ENCODE measurements at regions not wholly inside any gene's neighbourhood (a gene's known extent, or its start where the extent isn't known, plus 50 kb on each side); places are given as distances from the start of the nearest gene placed in this dataset.
A peak's percentile ranks its signal among the peaks of the same experiment; 100 is the strongest.

DNA sequence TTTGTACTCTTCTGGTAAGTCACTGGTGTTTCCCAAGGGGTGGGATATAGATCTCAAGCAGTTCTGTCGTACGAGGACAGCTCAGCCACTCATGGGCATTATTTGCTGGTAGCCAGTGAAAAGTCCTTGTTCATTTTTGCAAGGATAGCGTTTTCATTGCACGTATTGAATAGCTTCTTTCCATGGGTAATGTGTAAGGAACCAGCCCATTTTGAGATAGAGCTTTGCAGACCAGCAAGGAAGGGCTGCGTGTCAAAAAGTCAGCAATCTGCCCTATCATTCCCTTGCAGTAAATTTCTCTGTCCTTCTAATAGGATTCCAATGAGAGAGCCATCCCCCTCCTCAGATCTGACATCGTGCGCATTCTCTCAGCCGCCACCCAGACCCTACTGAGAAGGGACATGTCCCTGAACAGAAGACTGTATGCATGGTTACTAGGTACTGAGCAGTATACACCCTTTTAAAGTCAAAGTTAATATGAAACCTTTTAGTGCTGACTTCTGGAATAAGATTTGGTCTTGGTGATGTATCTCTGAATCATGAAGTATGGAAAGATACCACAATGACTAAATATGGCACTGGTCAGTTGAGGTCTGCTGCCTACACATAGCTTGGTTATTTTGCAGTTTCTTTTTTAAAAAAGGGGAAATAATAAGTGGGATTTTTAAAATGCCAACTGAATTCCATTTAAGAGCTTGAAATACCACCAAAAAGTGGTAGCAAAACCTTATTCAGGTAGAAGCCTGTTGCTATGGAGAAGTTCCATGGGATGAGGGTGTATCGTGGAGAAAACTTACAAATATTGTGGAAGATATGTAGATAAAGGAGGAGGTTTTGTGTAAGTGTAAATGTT, 55.3 kb downstream of the DOP1B start:
- CTCF ChIA-PET = no interaction called here
- TF ChIP-seq CTCF (IDR thresholded peaks at IDR 0.05) (no peak), TCF7L2 (IDR thresholded peaks at IDR 0.05; ENCODE audit: low read depth, low read length) (no peak)
- POLR2A ChIA-PET = no interaction called here
- peaks cover 16% of the 10 kb centered on the region for H3K4me1 ChIP-seq (ENCODE audit: control insufficient read depth, insufficient read depth, low read length)
- in situ Hi-C loops (cut with HindIII; ENCODE audit: low pct_unique_long_range_greater_than_20kb, low sequenced_read_pairs) (no loop called here), intact Hi-C loops (cut with micrococcal nuclease; ENCODE audit: unreplicated experiment) (no loop called here)
- no peaks in the 10 kb centered on the region for H3K9me3 ChIP-seq (ENCODE audit: control insufficient read depth, insufficient read depth, low read depth, low read length)
- DNase-seq (ENCODE audit: low read depth, low spot score) (no peak), ATAC-seq (no peak)
- no peak overlapping the region for H3K4me3 ChIP-seq (ENCODE audit: low read depth in 2 of 2, low read length in 2 of 2)
- BruUV-seq (replicated peaks) = no TSS peak
- H3K27me3 ChIP-seq (ENCODE audit: control insufficient read depth, insufficient read depth, low read length) = no peaks in the 10 kb centered on the region
- no peaks in the 10 kb centered on the region; the same call in 1 of the 2 replicates for H3K36me3 ChIP-seq (ENCODE audit: control insufficient read depth, insufficient read depth, low read length)
- H3K27ac ChIP-seq (ENCODE audit: low read length) = peak overlapping the region; percentile 78; the same call in 1 of the 2 replicates

GRCh38 chr21:36212513-36212780, 55.8 kb downstream of the DOP1B start:
- Histone ChIP-seq H3K27ac (ENCODE audit: low read length) (no peak overlapping the region), H3K4me1 (ENCODE audit: control insufficient read depth, insufficient read depth, low read length) (peaks cover 16% of the 10 kb centered on the region), H3K9me3 (ENCODE audit: control insufficient read depth, insufficient read depth, low read depth, low read length) (no peaks in the 10 kb centered on the region), H3K36me3 (ENCODE audit: control insufficient read depth, insufficient read depth, low read length) (no peaks in the 10 kb centered on the region; the same call in 1 of the 2 replicates), H3K27me3 (ENCODE audit: control insufficient read depth, insufficient read depth, low read length) (no peaks in the 10 kb centered on the region), H3K4me3 (ENCODE audit: low read depth in 2 of 2, low read length in 2 of 2) (no peak overlapping the region)
- ChIA-PET POLR2A (no interaction called here), CTCF (no interaction called here)
- ATAC-seq (no peak), DNase-seq (ENCODE audit: low read depth, low spot score) (no peak)
- intact Hi-C loops (cut with micrococcal nuclease; ENCODE audit: unreplicated experiment) = no loop called here
- in situ Hi-C loops (cut with HindIII; ENCODE audit: low pct_unique_long_range_greater_than_20kb, low sequenced_read_pairs) = no loop called here
- BruUV-seq (replicated peaks) = no TSS peak
- TF ChIP-seq SIN3A (IDR thresholded peaks at IDR 0.05; ENCODE audit: borderline replicate concordance, insufficient read depth, low read depth, low read length) (no peak), POLR2AphosphoS5 (IDR thresholded peaks at IDR 0.05; ENCODE audit: low read depth, low read length) (no peak), CTCF (IDR thresholded peaks at IDR 0.05) (no peak), TCF7L2 (IDR thresholded peaks at IDR 0.05; ENCODE audit: low read depth, low read length) (no peak), REST (IDR thresholded peaks at IDR 0.05; ENCODE audit: insufficient read depth in 1 of 2, low read depth in 2 of 2, low read length in 1 of 2) (no peak)
